IPS DF 4.7 (cell line): ENCODE measurements at regions not wholly inside any gene's neighbourhood (a gene's known extent, or its start where the extent isn't known, plus 50 kb on each side); places are given as distances from the start of the nearest gene placed in this dataset.
"Not testable (repeated sequence)": the region's sequence is repeated elsewhere in the genome, so short reads cannot be mapped to it uniquely, and the experiment has no call there.

ENCODE experiments used
- DNase-seq: peaks from one replicate; pipeline ENCODE4 v3.0.0-alpha.2; 2013; ENCODE audit warnings: low spot score; ENCODE audit errors: extremely low read depth

DNA sequence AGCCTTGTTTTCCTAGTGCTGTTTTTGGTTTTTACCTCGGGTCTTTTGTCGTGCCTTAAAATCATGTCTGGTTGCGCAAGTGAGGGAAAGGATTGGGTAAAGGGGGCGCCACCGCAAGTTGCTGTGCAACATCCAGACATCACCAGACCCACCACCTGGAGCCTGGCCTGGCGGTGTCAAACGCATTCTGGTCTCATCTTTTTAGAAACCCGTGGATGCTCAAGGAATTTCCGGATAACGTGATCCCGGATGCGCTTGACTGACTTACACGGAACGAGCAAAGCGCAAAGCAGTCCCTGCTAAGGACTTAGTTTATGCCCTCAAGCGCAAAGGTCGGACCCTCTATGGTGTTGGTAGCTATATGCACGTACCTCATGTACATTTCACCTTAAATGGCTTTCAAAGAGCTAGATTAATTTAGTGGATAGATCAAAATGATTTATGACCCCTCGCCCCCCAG, 105.2 kb downstream of the OR2B2 start:
- DNase-seq = no peak

DNA sequence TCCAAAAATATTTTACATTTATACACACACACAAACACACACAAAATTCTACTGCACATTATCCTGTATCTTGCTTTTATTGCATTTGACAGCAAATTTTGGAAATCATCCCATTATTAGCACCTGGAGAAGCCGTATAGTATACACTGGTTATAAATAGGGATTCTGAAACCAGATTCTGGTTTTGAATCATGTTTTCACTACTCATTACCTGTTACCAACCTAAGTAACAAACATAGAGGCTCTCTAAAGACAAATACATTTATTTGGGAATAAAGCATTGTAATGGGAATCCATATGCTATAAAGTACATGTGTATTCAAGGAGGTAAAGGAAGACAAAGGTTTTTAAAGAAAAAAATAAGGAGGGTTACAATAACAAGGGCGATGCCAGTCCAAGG, 106.8 kb downstream of the OR2B2 start:
- DNase-seq = no peak

DNA sequence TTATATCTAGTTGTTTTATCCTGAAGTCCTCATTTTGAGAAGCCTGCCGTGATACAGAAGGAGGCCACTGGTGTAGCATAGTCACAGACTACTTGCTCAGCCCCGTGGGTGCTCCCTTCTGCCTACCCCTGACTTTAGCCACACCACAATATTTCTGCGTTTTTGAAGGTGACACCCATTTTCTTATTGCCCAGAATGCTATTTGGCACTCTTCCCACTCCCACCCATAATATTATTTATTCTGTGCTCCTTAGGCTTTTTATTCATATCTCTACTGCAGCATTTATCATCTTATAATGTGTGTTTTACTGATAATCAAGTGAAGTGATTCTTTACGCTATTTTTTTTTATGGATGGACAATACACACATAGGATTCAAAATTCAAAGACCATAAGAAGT, 107.3 kb downstream of the OR2B2 start:
- no peak for DNase-seq

DNA sequence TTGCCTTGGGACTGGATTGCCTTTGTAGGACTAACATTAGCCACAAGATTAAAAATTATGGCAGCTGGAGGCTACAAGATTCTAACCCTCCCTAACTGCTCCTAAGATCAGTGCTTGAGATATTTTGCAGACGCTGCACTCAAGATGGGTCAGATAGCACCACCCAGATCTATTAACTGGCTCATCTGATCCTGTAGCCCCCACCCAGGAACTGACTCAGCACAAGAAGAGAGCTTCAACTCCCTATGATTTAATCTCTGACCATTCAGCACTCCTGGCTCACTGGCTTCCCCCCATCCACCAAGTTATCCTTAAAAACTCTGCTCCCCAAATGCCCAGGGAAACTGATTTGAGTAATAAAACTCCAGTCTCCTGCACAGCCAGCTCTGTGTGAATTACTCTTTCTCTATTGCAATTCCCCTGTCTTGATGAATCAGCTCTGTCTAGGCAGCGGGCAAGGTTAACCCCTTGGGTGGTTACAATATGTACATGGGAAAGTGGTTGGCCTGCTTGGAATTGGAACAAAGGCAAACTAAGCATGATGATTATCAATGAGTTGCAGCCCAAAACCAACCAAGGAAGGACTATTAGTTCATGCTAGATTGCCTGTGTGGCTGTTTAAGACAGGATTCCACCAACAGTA, 111.3 kb downstream of the OR2B2 start:
- no peak for DNase-seq

DNA sequence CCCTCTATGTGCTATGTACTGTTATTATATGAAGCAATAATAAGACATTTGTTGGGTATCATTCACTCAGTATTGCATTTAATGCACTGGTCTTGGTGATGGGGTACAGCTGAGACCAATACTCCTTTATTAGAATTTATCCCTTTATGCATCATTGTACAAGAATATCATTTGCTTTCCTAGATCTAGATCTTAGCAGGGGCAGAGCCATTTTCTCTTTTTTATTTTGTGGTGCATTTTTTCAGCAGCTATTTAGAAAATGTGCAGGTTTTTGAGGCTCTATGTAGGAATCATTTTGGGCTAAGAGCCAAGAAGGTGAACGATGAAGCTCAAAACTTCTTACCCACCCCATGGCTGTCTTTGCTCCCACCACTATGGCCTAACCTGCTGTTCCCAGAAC, 114.2 kb downstream of the OR2B2 start:
- no peak for DNase-seq

DNA sequence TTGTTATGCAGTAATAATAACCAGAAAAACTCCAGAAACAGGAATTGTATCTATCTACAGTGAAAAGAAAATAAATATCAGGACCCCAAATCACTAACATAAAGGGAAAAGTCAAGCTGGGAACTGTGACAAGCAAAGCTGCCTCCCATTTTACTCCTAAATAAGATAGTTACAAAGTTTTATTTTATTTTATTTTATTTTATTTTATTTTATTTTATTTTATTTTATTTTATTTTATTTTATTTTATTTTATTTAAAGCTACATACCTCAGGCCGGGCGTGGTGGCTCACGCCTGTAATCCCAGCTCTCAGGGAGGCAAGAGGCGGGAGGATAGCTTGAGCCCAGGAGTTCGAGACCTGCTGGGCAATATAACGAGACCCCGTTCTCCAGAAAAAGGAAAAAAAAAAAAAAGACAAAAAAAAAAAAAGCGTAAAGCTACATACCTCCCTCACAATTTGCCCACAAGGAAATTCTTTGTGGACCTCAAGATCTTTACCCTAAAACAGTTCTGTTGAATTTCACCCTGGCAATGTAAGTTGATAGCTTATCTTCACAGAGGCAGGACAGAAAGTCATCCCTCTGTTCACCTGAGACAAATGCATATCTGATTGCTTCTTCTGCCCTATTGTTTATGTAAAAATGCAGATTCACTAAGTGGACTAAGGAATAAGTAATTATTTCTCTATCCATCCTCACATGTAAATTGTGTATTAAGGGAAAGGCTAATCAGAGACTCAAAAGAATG, 115.3 kb downstream of the OR2B2 start:
- DNase-seq = not testable (repeated sequence)

DNA sequence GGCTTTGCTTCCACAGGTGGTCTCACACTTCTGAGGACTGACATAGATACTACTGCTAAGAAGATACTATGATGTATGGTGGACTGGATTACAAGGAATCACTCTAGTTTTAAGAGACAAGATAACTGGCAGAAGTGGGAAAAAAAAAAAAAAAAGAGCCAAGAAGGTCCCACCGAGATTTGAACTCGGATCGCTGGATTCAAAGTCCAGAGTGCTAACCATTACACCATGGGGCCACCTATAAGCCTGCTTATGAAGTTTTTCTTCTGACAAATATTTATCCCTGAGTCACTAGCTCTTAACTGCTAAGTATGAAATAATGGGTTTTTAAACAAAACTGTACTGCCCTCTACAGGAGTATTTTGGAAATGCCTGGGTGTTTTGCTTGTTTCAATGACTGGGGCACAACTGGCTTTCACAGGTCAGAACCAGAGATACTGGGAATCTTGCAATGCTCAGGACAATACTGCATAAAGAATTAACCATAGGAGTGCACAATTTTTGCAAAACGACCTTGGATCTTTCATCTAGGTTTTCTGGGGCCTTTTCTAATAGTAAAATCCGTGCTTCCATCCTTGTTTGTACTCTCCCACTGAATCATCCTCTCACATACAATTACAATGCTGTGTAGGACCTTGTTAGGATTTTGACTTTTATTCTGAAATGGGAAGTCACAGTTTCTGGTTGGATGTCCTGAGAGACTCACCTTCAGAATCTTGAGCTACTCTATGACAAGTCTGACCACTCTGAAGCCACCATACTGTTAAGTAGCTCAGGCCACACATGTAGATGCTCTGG, 116.3 kb downstream of the OR2B2 start:
- DNase-seq = peak; percentile 85

DNA sequence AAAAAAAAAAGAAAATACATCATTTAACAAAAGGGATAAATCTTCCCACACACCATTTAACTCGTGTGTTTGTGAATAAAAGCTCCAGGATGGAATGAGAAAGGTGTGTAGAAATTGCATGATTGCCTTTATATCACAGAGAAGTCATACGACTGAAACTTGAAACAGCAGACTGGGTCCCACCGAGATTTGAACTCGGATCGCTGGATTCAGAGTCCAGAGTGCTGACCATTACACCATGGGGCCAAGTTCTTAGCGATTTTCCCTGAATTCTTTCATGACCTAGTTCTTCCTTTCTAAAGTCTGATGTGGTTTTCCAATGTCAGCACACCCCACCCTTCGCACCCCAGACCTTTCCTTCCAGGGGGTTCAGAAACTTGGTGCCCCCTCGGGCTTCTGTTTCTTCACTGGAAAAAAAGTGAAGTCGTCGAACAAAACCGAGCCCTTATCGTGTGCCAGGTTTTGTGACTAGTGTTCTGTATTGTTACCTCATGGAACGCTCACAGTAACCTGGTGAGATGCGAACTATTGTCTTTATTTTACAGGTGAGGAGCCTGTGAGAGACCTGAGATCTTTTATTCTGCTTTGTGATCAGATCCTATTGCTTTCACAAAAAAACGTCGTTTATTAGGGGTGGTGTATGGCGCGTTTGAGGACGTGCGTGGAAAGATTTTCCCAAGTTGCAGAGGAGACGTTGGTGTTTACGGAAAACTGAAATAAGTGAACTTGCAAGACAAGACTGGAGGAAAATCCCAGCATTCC, 120.8 kb downstream of the OR2B2 start:
- DNase-seq = no peak

DNA sequence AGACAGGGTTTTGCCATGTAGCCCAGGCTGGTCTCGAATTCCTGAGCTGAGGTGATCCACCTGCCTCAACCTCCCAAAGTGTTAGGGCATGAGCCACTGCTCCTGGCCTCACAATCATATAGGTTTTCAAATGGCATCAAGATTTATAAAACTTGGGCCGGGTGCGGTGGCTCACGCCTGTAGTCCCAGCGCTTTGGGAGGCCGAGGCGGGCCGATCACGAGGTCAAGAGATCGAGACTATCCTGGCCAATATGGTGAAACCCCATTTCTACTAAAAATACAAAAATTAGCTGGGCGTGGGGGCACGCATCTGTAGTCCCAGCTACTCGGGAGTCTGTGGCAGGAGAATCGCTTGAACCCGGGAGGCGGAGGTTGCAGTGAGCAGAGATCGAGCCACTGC, 123.8 kb downstream of the OR2B2 start:
- DNase-seq = not testable (repeated sequence)

DNA sequence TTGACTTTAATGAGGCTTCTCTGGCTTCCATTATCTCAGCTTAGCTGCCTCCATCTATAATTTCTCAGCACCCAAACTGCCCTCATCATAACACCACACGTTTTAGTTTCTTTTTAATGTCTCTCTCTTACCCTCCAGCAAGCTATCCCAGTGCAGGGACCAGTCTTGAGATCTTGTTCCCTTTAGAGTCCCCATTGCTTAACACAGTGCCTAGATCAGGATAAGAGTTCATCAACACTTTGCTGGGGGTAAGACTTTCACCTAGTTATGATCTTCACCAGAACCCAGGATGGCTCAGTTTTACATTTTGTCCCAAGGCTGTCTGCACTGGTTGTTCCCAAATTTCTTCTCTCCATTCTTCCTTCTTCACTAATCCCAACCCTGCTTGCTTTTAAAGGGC, 126.1 kb downstream of the OR2B2 start:
- DNase-seq = no peak

DNA sequence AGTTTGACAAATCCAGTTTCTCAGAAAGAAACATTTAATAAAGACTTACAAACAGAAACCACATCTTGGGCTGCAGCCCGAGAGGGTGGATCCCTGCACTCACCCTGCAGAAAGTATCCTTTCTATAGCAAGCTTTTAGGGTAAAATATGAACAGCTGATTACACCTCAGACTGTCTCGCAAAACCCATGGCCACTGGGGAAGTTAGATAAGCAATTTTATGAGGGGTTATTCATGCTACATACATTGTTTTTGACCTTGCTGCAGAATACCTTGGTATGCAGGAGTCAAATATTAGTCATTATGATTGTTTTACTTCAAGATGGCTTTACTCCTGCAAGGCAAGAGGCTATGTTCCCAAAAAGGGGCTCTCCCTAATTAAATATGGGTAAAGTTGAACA, 126.9 kb downstream of the OR2B2 start:
- DNase-seq = no peak

DNA sequence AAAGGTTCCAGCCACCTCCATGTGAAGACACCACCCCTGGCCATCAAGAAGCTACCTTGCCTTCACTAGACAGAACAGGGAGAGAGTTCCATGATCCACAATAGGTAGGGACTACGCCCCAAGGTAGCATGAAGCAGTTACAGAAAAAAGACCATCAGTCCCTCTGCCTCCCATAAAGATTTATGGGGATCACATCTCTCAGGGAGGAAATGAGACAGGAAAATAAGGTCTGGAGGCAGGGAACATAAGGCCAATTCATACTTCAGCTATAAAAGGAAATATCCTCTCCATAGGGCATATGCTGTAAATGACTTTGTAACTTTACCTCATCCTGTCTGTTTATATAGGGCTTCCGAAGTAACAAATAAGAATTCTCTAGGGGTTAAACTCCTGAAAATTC, 129.4 kb downstream of the OR2B2 start:
- no peak for DNase-seq

DNA sequence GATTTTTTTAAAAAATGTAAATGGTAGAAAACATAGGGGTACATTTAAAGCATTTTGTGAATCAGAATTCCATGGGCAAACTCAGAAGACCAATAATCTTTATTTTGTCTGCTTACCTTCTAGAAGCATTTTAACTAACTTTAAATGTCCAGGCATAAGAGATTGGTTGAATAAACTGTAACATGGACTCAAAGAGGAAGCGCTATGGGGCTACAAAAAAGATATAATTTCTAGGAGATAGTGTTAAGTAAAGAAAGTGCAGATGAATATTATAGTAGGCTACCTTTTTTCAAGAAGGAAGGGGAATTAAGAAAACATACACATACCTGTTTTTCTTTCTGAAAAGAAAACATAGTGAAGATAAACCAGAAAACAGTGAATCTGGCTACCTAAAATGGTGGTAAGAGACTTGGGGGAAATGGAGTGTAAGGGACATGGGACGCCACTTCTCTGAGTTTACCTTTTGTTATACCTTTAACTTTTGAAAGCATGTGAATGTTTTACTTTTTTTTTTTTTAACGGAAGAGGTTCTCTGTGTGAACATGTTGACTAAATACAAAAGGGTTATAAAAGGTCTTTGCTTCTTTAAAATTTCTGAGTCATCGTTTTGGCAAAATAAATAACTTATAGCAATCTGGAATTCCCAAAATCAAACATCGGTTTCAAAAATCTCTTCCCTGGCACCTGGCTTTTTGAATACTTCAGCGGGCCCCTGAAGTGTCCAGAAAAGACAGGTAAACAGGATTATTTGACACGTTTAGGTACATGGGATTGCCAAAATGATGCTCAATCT, 133.4 kb downstream of the OR2B2 start:
- no peak for DNase-seq

DNA sequence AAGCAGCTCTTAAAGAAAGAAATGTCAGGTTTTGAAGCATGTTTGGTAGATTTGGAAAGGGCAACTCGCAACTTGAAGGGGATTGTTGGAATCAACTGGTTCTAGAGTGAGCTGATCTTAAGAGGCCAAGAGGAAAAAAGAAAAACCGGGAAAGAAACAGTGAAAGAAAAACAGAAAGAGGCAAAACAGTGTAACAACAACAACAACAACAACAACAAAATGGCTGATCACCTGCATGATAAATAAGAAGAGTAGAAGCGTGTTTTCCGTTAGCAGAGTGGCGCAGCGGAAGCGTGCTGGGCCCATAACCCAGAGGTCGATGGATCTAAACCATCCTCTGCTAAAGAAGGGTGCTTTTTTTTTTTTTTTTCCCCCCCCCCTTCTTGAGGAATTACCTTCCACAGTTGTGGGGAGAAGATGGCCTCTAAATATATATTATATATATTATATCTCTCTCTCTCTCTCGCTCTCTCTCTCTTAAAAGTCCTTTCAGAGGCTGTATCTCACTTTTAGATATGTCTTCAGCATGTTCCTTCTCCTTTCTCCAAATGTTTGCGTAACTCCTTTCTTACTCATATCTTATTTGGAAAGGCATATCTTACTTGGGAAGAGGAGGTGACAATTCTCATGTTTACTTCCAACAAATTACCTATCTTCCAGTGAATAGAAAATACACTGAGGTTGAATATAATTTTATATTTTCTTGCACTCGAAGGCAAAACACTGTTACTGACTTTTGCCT, 134.4 kb downstream of the OR2B2 start:
- DNase-seq = no peak

DNA sequence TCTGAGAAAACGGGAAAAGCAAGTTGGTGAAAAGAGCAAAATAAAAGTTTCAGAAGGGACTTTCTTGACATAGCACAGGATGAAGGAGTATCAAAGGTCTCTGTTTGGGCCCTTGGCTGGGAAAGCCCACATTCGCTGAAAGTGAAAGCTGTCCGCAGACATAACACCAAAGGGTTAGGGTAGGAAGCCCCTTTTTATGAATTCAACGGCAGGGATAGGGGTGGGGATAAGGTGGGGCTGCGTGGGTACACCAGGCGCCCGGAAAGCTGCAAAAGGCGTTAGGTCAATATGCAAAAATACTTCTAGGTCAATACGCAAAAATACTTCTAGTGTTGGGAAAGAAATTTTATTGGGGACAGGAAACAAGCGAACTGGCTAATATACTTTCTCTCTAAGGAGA, 135.1 kb downstream of the OR2B2 start:
- no peak for DNase-seq

DNA sequence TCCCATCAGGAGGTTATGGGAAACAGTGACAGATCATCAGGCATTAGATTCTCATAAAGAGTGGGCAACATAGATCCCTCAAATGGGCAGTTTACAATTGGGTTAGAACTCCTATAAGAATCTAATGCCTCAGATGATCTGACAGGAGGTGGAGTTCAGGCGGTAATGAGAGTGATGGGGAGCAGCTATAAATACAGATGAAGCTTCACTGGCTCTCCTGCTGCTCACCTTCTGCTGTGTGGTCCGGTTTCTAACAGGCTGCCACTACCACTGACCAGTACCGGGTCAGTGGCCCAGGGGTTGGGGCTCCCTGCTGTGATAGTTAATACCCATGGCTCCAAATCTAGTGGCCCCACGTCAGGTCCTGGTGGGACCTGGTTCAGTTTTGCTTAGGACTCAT, 135.7 kb downstream of the OR2B2 start:
- no peak for DNase-seq

DNA sequence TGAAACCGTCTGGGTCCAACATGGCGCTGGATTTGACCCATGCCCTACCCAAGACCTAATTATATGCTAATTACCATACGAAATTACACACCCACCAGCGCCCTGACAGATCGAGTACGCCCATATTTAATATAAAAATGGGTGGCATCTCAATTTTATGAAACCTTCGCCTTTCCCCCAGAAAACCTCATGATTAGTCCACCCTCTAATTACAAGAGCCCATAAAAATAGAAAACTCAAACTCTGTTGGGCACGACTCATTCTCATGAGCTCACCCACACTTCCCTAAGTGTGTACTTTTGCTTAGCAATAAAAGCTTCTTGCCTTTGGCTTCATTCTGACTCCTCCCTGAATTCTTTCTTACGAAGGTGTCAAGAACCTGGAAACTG, 136.4 kb downstream of the OR2B2 start:
- no peak for DNase-seq

DNA sequence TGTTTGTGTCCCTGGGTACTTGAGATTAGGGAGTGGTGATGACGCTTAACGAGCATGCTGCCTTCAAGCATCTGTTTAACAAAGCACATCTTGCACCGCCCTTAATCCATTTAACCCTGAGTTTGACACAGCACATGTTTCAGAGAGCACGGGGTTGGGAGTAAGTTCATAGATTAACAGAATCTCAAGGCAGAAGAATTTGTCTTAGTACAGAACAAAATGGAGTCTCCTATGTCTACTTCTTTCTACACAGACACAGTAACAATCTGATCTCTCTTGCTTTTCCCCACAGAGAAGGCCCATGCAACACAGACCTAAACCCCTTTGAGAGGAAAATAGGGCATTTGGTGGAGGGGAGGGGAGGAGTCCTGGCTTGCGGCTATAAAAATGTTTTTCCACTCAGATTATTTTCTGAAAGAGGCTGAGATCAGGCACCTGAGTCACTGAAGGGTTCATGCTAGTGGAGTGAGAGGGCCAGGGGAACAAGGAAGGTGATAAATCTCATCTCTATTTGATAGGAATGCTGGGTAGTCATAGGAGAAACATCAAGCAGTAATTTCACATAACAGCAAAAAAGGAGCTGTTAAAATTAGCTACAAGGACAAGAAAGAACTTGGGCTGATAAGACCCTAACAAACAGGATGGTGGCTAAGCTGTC, 136.9 kb downstream of the OR2B2 start:
- DNase-seq = not testable (repeated sequence)

DNA sequence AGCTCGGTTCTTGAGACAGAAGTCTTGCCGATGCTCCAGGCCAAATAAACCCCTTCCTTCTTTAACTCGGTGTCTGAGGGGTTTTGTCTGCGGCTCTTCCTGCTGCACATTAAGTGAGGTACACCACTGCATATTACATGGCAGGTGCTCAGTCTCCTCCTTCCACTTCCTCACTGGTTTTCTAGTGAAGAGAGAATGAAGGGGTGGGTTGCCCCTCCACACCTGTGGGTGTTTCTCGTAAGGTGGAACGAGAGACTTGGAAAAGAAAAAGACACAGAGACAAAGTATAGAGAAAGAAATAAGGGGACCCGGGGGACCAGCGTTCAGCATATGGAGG, 138.0 kb downstream of the OR2B2 start:
- DNase-seq = not testable (repeated sequence)
